ENCODE measurements at regions not wholly inside any gene's neighbourhood (a gene's known extent, or its start where the extent isn't known, plus 50 kb on each side); places are given as distances from the start of the nearest gene placed in this dataset.

GRCh38 chr6:126447367-126447766 lies 107.5 kb downstream of the CENPW start:
- TF ChIP-seq JUNB (IDR thresholded peaks at IDR 0.05; ENCODE audit: unreplicated experiment): no peak
- TF ChIP-seq, protein P1, sequence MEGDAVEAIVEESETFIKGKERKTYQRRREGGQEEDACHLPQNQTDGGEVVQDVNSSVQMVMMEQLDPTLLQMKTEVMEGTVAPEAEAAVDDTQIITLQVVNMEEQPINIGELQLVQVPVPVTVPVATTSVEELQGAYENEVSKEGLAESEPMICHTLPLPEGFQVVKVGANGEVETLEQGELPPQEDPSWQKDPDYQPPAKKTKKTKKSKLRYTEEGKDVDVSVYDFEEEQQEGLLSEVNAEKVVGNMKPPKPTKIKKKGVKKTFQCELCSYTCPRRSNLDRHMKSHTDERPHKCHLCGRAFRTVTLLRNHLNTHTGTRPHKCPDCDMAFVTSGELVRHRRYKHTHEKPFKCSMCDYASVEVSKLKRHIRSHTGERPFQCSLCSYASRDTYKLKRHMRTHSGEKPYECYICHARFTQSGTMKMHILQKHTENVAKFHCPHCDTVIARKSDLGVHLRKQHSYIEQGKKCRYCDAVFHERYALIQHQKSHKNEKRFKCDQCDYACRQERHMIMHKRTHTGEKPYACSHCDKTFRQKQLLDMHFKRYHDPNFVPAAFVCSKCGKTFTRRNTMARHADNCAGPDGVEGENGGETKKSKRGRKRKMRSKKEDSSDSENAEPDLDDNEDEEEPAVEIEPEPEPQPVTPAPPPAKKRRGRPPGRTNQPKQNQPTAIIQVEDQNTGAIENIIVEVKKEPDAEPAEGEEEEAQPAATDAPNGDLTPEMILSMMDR (conservative IDR thresholded peaks at IDR 0.05; ENCODE audit: low read depth in 2 of 2): no peak
- no peak for TF ChIP-seq POLR2AphosphoS5 (IDR thresholded peaks at IDR 0.05; ENCODE audit: low read depth)
- no peak for TF ChIP-seq EZH2 (IDR thresholded peaks at IDR 0.05; ENCODE audit: low read depth, unreplicated experiment)
